ENCODE measurements at regions not wholly inside any gene's neighbourhood (a gene's known extent, or its start where the extent isn't known, plus 50 kb on each side); places are given as distances from the start of the nearest gene placed in this dataset.

GRCh38 chr12:29053567-29053966 lies 95.5 kb upstream of the FAR2 start:
- DNase-seq = no peak

GRCh38 chr12:29054858-29055663 lies 94.0 kb upstream of the FAR2 start:
- DNase-seq = no peak

GRCh38 chr12:29066011-29066588 lies 83.0 kb upstream of the FAR2 start:
- no peak for DNase-seq

- DNase-seq = no peak
These were observed 81.6 kb upstream of the FAR2 start for GRCh38 chr12:29067430-29067829.

DNA sequence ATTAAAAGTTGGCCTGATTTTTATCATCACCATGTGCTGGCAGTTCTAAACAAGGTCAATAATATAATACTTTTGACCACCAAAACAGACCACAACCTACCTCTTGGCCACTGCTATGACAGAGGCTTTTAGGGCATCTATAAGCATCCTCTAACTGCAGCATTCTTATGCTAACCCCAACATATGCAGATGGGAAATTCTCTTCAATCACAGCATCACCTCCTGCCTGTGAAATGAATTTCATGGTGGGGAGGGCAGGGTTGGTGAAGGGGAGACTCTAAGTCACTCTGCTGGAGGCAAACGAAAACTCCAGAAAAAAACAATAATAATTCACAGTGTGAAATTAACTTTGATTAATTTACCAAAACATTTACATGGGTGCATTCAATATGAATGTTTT lies 78.8 kb upstream of the FAR2 start:
- DNase-seq = no peak

DNA sequence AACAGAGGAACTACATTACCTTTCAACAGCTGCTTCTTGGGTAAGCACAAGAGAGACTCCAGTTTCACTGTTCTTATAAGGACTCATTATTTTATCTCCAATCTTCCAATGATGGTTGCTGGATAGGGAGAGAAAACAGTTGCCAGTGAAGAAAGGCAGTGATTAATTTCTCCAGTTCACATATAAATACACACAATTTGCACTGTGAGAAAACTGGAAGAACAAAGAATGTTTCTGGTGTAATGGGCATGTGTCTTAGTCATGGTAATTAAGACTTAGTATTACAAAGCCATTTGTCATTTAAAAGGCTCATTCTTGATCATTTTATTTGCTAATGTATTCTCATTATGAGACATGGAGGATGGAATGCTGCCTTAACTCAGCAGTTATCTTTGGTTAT lies 78.0 kb upstream of the FAR2 start:
- DNase-seq = no peak

DNA sequence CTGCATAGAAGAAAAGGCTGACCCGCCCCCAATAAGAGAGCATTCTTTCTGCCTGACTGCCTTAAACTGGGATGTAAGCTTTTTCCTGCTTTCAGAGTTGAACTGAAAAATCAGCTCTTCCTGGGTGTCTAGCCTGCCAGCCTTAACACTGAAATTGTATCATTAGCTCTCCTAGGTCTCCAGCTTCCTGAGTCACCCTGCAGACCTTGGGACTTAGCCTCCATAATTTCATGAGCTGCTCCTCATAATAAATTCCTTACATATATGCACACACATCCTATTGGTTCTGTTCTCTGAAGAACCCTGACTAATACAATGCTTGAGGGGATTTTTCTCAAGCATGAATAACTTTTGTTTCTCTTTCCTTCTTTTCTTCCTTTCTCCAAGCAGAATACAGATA lies 76.4 kb upstream of the FAR2 start:
- no peak for DNase-seq

DNA sequence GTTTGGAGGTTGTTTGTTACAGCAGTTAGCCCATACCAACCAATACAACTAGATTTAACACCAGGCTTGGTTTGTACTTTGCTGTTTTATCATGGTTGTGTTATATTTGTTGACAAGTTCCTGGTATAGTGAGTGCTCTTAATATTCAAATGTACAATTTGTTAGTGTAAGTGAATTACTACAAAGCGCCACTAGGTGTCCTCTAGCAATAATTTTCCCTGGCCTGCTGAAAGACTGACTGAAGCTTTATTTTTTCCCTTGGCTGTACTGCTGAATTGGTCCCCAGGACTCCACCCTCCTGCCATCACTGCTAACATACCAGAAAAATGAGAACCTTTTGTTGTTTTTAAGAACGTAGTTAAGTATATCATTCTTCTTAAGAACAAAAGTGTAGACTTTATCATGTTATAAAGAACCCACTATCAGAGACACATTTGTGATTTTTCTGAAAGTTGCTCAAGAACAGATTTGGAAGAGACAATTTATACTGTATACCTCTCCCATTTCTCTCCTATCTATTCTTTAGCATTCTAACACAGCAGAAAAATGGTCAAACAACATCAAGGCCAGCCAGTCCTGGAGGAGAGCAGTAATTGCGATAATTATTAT lies 75.3 kb upstream of the FAR2 start:
- DNase-seq = no peak

DNA sequence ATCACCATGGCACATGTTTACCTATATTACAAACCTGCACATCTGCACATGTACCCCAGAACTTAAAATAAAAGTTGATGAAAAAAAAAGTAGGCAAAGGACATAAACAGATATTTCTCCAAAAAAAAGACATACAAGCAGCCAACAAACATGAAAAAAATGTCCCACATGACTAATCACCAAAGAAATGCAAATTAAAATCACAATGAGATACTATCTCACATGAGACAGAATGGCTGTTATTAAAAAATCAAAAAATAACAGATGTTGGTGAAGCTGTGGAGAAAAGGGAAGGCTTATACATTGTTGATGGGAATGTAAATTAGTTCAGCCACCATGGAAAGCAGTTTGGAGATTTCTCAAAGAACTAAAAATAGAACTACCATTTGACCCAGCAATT lies 68.0 kb upstream of the FAR2 start:
- no peak for DNase-seq

DNA sequence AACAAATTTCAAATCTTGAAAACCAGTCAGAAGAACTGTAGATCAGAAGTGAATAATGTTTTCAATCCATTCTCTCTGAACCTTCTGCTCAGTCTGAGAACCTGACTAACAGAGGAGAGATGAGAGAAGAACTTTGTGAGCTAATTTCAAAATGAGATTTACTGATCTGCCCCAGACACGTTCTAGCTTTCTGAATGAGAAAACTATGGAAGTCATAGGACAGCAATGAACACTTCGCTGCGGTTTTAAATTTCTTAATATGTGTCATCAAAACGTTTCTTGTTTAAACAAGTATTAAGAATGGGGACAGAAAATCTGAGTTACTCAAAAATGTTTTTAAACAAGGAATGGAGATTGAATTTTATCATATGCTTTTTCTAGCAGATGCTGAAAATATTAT lies 66.6 kb upstream of the FAR2 start:
- no peak for DNase-seq

- no peak for DNase-seq
These were observed 62.5 kb upstream of the FAR2 start for GRCh38 chr12:29086325-29087271.

DNA sequence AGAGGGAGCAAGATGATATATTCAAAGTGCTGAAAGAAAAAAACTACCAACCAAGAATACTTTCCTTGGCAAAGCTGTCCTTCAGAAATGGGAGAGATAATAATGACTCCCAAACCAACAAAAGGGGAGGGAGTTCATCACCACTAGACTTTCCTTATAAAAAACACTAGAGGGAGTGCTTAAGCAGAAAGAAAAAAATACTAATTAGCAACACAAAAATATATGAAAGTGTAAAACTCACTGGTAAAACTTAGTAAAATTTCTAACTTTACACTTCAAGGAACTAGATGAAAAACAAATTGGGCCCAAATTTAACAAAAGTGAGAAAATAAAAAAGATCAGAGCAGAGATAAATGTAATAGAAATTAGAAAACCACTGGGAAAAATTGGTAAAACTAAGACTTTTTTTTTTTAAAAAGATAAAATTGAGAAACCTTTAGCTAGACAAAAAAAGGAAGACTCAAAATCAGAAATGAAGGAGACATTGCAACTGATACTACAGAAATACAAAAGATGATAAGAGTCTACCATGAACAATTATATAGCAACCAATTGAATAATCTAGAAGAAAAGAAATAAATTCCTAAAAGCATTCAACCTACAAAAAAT lies 60.4 kb upstream of the FAR2 start:
- DNase-seq = no peak
